ENCODE measurements at regions not wholly inside any gene's neighbourhood (a gene's known extent, or its start where the extent isn't known, plus 50 kb on each side); places are given as distances from the start of the nearest gene placed in this dataset.

DNA sequence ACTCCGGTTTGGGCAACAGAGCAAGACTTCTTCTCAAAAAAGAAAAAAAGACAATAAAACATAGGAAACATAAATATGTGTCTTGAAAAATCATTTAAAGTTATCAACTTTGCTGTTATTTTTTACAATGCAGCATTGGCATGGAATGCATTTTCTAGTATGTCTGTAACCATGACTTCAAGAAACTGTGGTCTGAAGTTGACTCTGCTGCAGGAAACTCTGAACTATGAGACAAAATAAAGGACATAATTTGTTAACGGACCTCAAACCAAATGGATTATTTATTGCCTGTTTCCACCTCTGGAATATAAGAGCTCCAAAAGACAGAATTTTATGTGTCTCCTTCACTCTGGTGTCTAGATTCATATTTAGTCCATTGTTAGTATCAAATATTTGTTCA, 79.1 kb downstream of the TRIB2 start:
- no peak for ATAC-seq (ENCODE audit: low read depth)
- H3K27me3 Mint-ChIP-seq = peaks cover 3% of the 10 kb centered on the region
- POLR2A ChIA-PET = no interaction called here

GRCh38 chr2:12796657-12797056, 79.9 kb downstream of the TRIB2 start:
- Mint-ChIP-seq H3K36me3 (peaks cover 7% of the 10 kb centered on the region), H3K9me3 (peaks cover 12% of the 10 kb centered on the region), H3K27me3 (peaks cover 3% of the 10 kb centered on the region), H3K27ac (no peak overlapping the region), H3K4me3 (no peak overlapping the region), H3K4me1 (peaks cover 3% of the 10 kb centered on the region)
- ATAC-seq (ENCODE audit: low read depth) = no peak
- DNase-seq = no peak
- POLR2A ChIA-PET = no interaction called here

More for the DNA sequence above, 79.1 kb downstream of the TRIB2 start:
- DNase-seq = no peak
- H3K4me1 Mint-ChIP-seq = peaks cover 3% of the 10 kb centered on the region
- no peak overlapping the region for H3K27ac Mint-ChIP-seq
- H3K9me3 Mint-ChIP-seq = peaks cover 6% of the 10 kb centered on the region
- no peak overlapping the region for H3K4me3 Mint-ChIP-seq
- peaks cover 4% of the 10 kb centered on the region for H3K36me3 Mint-ChIP-seq

- no peak for ATAC-seq (ENCODE audit: low read depth)
- Mint-ChIP-seq H3K36me3 (peaks cover 7% of the 10 kb centered on the region), H3K9me3 (peaks cover 17% of the 10 kb centered on the region), H3K27me3 (peaks cover 3% of the 10 kb centered on the region), H3K4me1 (peaks cover 3% of the 10 kb centered on the region), H3K27ac (no peak overlapping the region), H3K4me3 (no peak overlapping the region)
- POLR2A ChIA-PET = no interaction called here
- no peak for DNase-seq
Observed at GRCh38 chr2:12797815-12798214, 81.1 kb downstream of the TRIB2 start.

- peaks cover 3% of the 10 kb centered on the region for H3K36me3 Mint-ChIP-seq
- DNase-seq (no peak), ATAC-seq (ENCODE audit: low read depth) (no peak)
- peaks cover 19% of the 10 kb centered on the region for H3K27me3 Mint-ChIP-seq
- H3K4me1 Mint-ChIP-seq = no peaks in the 10 kb centered on the region
- POLR2A ChIA-PET = no interaction called here
- H3K4me3 Mint-ChIP-seq = no peak overlapping the region
- H3K9me3 Mint-ChIP-seq = peaks cover 12% of the 10 kb centered on the region
- H3K27ac Mint-ChIP-seq = no peak overlapping the region
Observed at GRCh38 chr2:12803607-12804006, 86.9 kb downstream of the TRIB2 start.

DNA sequence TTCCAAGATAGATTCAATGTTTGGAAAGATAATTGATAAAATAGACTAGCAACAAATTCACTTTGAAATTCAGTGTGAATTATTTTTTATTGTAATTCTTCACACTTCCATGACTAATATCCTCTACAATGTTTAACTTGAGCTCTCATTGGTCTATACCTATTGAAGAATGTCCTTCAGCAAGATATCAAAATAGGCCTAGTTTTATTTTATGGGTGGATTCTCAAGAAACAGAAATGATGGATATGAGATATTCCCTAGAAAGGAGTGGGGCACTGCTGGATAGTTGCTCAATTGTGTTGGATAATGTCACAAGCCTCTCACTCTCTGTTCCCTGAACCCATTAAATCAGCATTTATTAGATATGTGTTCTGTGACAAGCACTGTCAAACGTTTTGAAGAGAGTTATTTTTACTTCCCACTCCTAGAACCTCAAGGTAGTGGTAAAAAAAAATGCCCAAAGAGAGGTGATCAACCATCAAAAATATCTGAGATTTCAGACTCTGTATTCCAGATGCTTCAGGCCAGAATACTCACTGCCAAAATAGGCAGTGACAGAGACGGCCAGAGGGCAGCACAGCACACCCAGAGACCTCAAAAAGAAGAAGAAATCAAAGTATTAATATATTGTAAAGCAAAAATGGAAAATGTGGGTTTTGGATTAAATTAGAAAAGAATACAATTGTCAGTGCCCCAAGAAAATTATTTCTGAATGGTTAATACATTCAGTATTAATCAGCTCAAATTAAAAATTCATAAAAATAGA, 87.5 kb downstream of the TRIB2 start:
- Mint-ChIP-seq H3K27ac (no peak overlapping the region), H3K27me3 (peaks cover 19% of the 10 kb centered on the region), H3K4me3 (no peak overlapping the region), H3K4me1 (no peaks in the 10 kb centered on the region), H3K9me3 (peaks cover 11% of the 10 kb centered on the region), H3K36me3 (peaks cover 3% of the 10 kb centered on the region)
- POLR2A ChIA-PET = no interaction called here
- DNase-seq (no peak), ATAC-seq (ENCODE audit: low read depth) (no peak)

- no peak for ATAC-seq (ENCODE audit: low read depth)
- POLR2A ChIA-PET = no interaction called here
- Mint-ChIP-seq H3K27ac (no peak overlapping the region), H3K4me3 (no peak overlapping the region), H3K36me3 (peaks cover 3% of the 10 kb centered on the region), H3K27me3 (peaks cover 19% of the 10 kb centered on the region), H3K9me3 (peaks cover 11% of the 10 kb centered on the region), H3K4me1 (no peaks in the 10 kb centered on the region)
- DNase-seq = no peak
Observed at GRCh38 chr2:12805033-12805432, 88.3 kb downstream of the TRIB2 start.

DNA sequence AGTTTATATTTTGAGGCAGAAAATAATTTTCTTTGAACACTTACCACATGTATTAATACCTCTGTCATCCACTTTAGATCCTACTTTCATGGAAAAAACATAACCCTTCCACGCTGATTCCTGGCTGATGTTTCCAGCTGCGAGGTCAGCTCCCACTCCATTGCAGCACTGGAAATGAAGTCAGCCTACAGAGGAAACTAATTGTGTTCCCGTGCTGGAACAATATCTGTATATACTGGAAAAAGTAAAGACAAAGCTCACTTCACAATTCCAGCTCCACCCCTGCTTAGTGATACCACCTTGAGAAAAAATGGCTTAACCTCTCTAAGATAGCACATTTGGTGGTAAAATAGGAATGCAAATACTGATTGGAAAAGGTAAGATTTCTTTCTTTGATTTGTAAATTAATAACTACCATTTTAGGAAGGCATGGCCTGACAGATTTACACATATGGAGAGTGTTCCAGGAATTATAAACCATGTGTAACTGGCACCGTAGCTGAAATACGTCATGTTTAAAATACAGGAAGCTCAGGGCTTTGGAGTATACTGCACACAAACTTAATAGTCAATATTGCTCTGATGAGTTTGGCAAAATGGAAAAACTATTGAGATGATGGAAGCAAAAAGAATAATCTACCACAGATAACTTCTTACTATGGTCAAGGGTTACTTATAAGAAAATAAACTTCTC, 90.0 kb downstream of the TRIB2 start:
- H3K36me3 Mint-ChIP-seq = no peaks in the 10 kb centered on the region
- ATAC-seq (ENCODE audit: low read depth) = no peak
- H3K4me1 Mint-ChIP-seq = no peaks in the 10 kb centered on the region
- peaks cover 16% of the 10 kb centered on the region for H3K27me3 Mint-ChIP-seq
- POLR2A ChIA-PET = interaction anchor here (0.5 kb wide), 1 partner anchor 155 kb away, joined by 5 read pairs; no protein-coding TSS in a partner anchor
- no peak overlapping the region for H3K27ac Mint-ChIP-seq
- H3K9me3 Mint-ChIP-seq = peaks cover 5% of the 10 kb centered on the region
- DNase-seq = no peak
- H3K4me3 Mint-ChIP-seq = no peak overlapping the region

GRCh38 chr2:12807907-12808810, 91.4 kb downstream of the TRIB2 start:
- H3K9me3 Mint-ChIP-seq = no peaks in the 10 kb centered on the region
- no peak for ATAC-seq (ENCODE audit: low read depth)
- H3K27ac Mint-ChIP-seq = no peak overlapping the region

DNA sequence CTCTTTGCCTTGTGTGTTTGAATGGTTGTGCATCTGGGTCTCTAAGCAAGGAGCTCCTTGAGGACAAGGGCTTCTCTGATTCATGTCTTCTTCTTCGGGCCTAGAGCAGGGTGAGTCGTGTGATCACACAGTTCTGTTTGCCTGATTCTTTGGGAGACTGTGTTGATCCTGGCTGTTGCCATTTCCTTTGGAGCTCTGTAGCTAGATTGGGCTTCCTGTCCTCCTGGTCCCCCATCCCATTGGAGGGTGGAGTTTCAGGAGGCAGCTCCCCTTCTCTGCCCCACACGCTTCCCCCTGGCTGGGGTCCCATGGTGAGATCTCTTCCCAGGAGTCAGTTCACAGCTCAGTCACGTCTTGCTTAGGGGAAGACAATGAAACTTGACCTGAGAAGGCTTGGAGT, 92.8 kb downstream of the TRIB2 start:
- H3K4me1 Mint-ChIP-seq = no peaks in the 10 kb centered on the region
- H3K27ac Mint-ChIP-seq = no peak overlapping the region
- no peaks in the 10 kb centered on the region for H3K36me3 Mint-ChIP-seq
- H3K9me3 Mint-ChIP-seq = no peaks in the 10 kb centered on the region
- POLR2A ChIA-PET = interaction anchor here (1.2 kb wide), 1 partner anchor 69 kb away, joined by 3 read pairs; no protein-coding TSS in a partner anchor
- DNase-seq = no peak
- H3K27me3 Mint-ChIP-seq = peaks cover 16% of the 10 kb centered on the region
- no peak for ATAC-seq (ENCODE audit: low read depth)
- no peak overlapping the region for H3K4me3 Mint-ChIP-seq

More at GRCh38 chr2:12807907-12808810, 91.4 kb downstream of the TRIB2 start:
- no peak for DNase-seq
- H3K27me3 Mint-ChIP-seq = peaks cover 16% of the 10 kb centered on the region
- H3K36me3 Mint-ChIP-seq = no peaks in the 10 kb centered on the region
- no peaks in the 10 kb centered on the region for H3K4me1 Mint-ChIP-seq
- POLR2A ChIA-PET = interaction anchor here (1.2 kb wide), 1 partner anchor 67 kb away, joined by 3 read pairs; no protein-coding TSS in a partner anchor
- H3K4me3 Mint-ChIP-seq = no peak overlapping the region

DNA sequence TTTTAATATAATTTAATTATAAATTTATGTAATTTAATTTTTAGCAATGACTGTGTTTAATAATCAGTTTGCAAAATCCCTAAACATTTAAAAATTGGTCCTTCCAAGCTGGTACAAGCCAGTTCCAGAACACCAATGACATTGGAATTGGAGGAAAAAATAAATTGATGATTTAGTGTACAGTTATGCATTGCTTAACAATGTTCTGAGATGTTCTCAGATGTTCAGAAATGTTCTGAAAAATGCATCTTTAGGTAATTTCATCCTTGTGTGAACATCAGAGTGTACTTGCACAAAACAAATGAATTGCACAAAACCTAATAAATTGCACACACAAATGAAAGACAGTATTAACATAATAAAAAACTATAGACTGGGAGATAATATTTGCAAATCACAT, 95.2 kb downstream of the TRIB2 start:
- H3K4me3 Mint-ChIP-seq = no peak overlapping the region
- H3K4me1 Mint-ChIP-seq = peaks cover 2% of the 10 kb centered on the region
- POLR2A ChIA-PET = no interaction called here
- H3K27ac Mint-ChIP-seq = no peak overlapping the region
- DNase-seq (no peak), ATAC-seq (ENCODE audit: low read depth) (no peak)
- peaks cover 12% of the 10 kb centered on the region for H3K27me3 Mint-ChIP-seq
- no peaks in the 10 kb centered on the region for H3K36me3 Mint-ChIP-seq
- H3K9me3 Mint-ChIP-seq = no peaks in the 10 kb centered on the region

- Mint-ChIP-seq H3K9me3 (peaks cover 6% of the 10 kb centered on the region), H3K36me3 (peaks cover 1% of the 10 kb centered on the region), H3K4me3 (no peak overlapping the region), H3K4me1 (peaks cover 6% of the 10 kb centered on the region), H3K27ac (no peak overlapping the region), H3K27me3 (peaks cover 2% of the 10 kb centered on the region)
- POLR2A ChIA-PET = no interaction called here
- ATAC-seq (ENCODE audit: low read depth) (no peak), DNase-seq (no peak)
Observed at GRCh38 chr2:12813166-12813565, 96.4 kb downstream of the TRIB2 start.

GRCh38 chr2:12816379-12817306, 99.9 kb downstream of the TRIB2 start:
- H3K27ac Mint-ChIP-seq = no peak overlapping the region
- DNase-seq (no peak), ATAC-seq (ENCODE audit: low read depth) (no peak)
- H3K27me3 Mint-ChIP-seq = peaks cover 8% of the 10 kb centered on the region
- H3K4me3 Mint-ChIP-seq = peak overlapping the region; percentile 4
- H3K4me1 Mint-ChIP-seq = peaks cover 8% of the 10 kb centered on the region
- POLR2A ChIA-PET = no interaction called here
- peaks cover 1% of the 10 kb centered on the region for H3K36me3 Mint-ChIP-seq
- peaks cover 8% of the 10 kb centered on the region for H3K9me3 Mint-ChIP-seq
